Epithelial cell of proximal tubule (primary cell): ENCODE measurements at regions not wholly inside any gene's neighbourhood (a gene's known extent, or its start where the extent isn't known, plus 50 kb on each side); places are given as distances from the start of the nearest gene placed in this dataset.

ENCODE experiments used
- DNase-seq: peaks from one replicate; pipeline ENCODE4 v3.0.0-alpha.2; 2011; ENCODE audit warnings: low read depth
- H3K4me3 ChIP-seq: 2 replicates; pipeline ENCODE4 v1.5.1; 2011; ENCODE audit warnings: low read depth, mild to moderate bottlenecking, low read length
- CTCF ChIP-seq: conservative IDR thresholded peaks from 2 replicates; pipeline ENCODE4 v1.5.1; 2012; ENCODE audit warnings: low read depth, mild to moderate bottlenecking, low read length

GRCh38 chr1:188891958-188892357, 1585.7 kb downstream of the BRINP3 start:
- no peak for DNase-seq
- no peak overlapping the region for H3K4me3 ChIP-seq
- no peak for TF ChIP-seq CTCF

- no peak for DNase-seq
- no peak for TF ChIP-seq CTCF
- H3K4me3 ChIP-seq, result no peak overlapping the region
Measured at GRCh38 chr1:188895611-188896010, 1582.1 kb downstream of the BRINP3 start.

- no peak for TF ChIP-seq CTCF
- H3K4me3 ChIP-seq, result no peak overlapping the region
- no peak for DNase-seq
Measured at GRCh38 chr1:188903241-188903640, 1574.4 kb downstream of the BRINP3 start.

- H3K4me3 ChIP-seq, result no peak overlapping the region
- no peak for DNase-seq
- no peak for TF ChIP-seq CTCF
Measured at GRCh38 chr1:188904201-188904600, 1573.5 kb downstream of the BRINP3 start.

GRCh38 chr1:188906921-188907641, 1570.6 kb downstream of the BRINP3 start:
- TF ChIP-seq CTCF, result no peak
- H3K4me3 ChIP-seq, result no peak overlapping the region
- DNase-seq, result no peak

GRCh38 chr1:188930382-188930781, 1547.3 kb downstream of the BRINP3 start:
- no peak for TF ChIP-seq CTCF
- no peak for DNase-seq
- no peak overlapping the region for H3K4me3 ChIP-seq

GRCh38 chr1:188931506-188931905, 1546.2 kb downstream of the BRINP3 start:
- DNase-seq, result no peak
- no peak for TF ChIP-seq CTCF
- H3K4me3 ChIP-seq, result no peak overlapping the region
